Erythroblast (primary cell): ENCODE measurements at regions not wholly inside any gene's neighbourhood (a gene's known extent, or its start where the extent isn't known, plus 50 kb on each side); places are given as distances from the start of the nearest gene placed in this dataset.

Source experiments
- DNase-seq, 2 experiments: peaks; one replicate each; lab custom pipeline; 2025; lab: John Stamatoyannopoulos, UW
- GATA1 ChIP-seq: IDR thresholded peaks from 2 replicates; pipeline ENCODE4 v1.6.1; 2011; ENCODE audit warnings: low read depth, mild to moderate bottlenecking, control low read depth, low read length, moderate library complexity
- POLR2A ChIP-seq: IDR thresholded peaks from 2 replicates; pipeline ENCODE4 v1.6.1; 2011; ENCODE audit warnings: mild to moderate bottlenecking, low read length

GRCh38 chr6:164315376-164315775 is 900.9 kb downstream of the QKI start:
- TF ChIP-seq GATA1: no peak
- no peak for DNase-seq

- no peak for TF ChIP-seq GATA1
- TF ChIP-seq POLR2A: no peak
- DNase-seq: no peak
Measured at GRCh38 chr6:164308339-164308738, 893.8 kb downstream of the QKI start.

- DNase-seq: no peak
- TF ChIP-seq POLR2A (no peak), GATA1 (no peak)
Measured at GRCh38 chr6:164303102-164303964, 888.8 kb downstream of the QKI start.

GRCh38 chr6:164296411-164296810 is 881.9 kb downstream of the QKI start:
- no peak for DNase-seq
- TF ChIP-seq GATA1: no peak
- TF ChIP-seq POLR2A: no peak

- DNase-seq: no peak
- TF ChIP-seq POLR2A: no peak
- no peak for TF ChIP-seq GATA1
Measured at GRCh38 chr6:164294047-164294784, 879.7 kb downstream of the QKI start.

GRCh38 chr6:164291224-164291623 is 876.7 kb downstream of the QKI start:
- no peak for DNase-seq

GRCh38 chr6:164290101-164290500 is 875.6 kb downstream of the QKI start:
- TF ChIP-seq GATA1 (no peak), POLR2A (no peak)

More at GRCh38 chr6:164291224-164291623, 876.7 kb downstream of the QKI start:
- TF ChIP-seq GATA1: no peak
- no peak for TF ChIP-seq POLR2A

GRCh38 chr6:164286011-164286410 is 871.5 kb downstream of the QKI start:
- TF ChIP-seq POLR2A (no peak), GATA1 (no peak)
- DNase-seq: no peak

More at GRCh38 chr6:164290101-164290500, 875.6 kb downstream of the QKI start:
- no peak for DNase-seq

- no peak for TF ChIP-seq POLR2A
- no peak for TF ChIP-seq GATA1
- no peak for DNase-seq
Measured at GRCh38 chr6:164283574-164283973, 869.1 kb downstream of the QKI start.

- no peak for DNase-seq
- TF ChIP-seq POLR2A: no peak
- no peak for TF ChIP-seq GATA1
Measured at GRCh38 chr6:164276211-164276610, 861.7 kb downstream of the QKI start.

- TF ChIP-seq POLR2A (no peak), GATA1 (no peak)
- DNase-seq: no peak
Measured at GRCh38 chr6:164275773-164276172, 861.3 kb downstream of the QKI start.

- TF ChIP-seq GATA1: no peak
- no peak for TF ChIP-seq POLR2A
- no peak for DNase-seq
Measured at GRCh38 chr6:164274493-164274892, 860.0 kb downstream of the QKI start.

- TF ChIP-seq POLR2A (no peak), GATA1 (no peak)
- no peak for DNase-seq
Measured at GRCh38 chr6:164273491-164273890, 859.0 kb downstream of the QKI start.

- no peak for DNase-seq
- no peak for TF ChIP-seq POLR2A
- TF ChIP-seq GATA1: no peak
Measured at GRCh38 chr6:164266851-164267250, 852.3 kb downstream of the QKI start.

- TF ChIP-seq POLR2A: no peak
- no peak for TF ChIP-seq GATA1
- DNase-seq: no peak
Measured at GRCh38 chr6:164262348-164262747, 847.8 kb downstream of the QKI start.

- DNase-seq: no peak
- TF ChIP-seq POLR2A: no peak
- TF ChIP-seq GATA1: no peak
Measured at GRCh38 chr6:164258421-164258820, 843.9 kb downstream of the QKI start.
